T-cell (primary cell): ENCODE measurements at regions not wholly inside any gene's neighbourhood (a gene's known extent, or its start where the extent isn't known, plus 50 kb on each side); places are given as distances from the start of the nearest gene placed in this dataset.

ENCODE experiments used
- ATAC-seq, 4 experiments: fragments of 200-7000 bp in 3 of 4; fragments of 150-1000 bp in 1 of 4; cut with Tn5 transposase; replicated peaks in 1 of 4; 1 replicate in 3 of 4; 2 replicates in 1 of 4; pipeline ENCODE4 v1.10.0; 2021; ENCODE audit warnings: moderate library complexity in 3 of 4, mild to moderate bottlenecking in 2 of 4, moderate number of reproducible peaks in 1 of 4
- CTCF ChIA-PET, 2 donors: fragments of 300-600 bp; sonication (Branson Sonifier 250); formaldehyde crosslinking; loops; one replicate each; lab custom pipeline; 2022; ENCODE audit warnings: antibody characterized with exemption in 2 of 2; lab: Charles Lee
- POLR2A ChIA-PET, 2 donors: fragments of 300-600 bp; sonication (Branson Sonifier 250); formaldehyde crosslinking; loops; one replicate each; lab custom pipeline; 2022; ENCODE audit warnings: antibody characterized with exemption in 2 of 2; lab: Charles Lee
- DNase-seq, 35 experiments: peaks; one replicate each; pipeline versions ENCODE4 v3.0.0 to v3.0.0-alpha.2; 2013 to 2023
- H3K27ac ChIP-seq: one replicate; pipeline ENCODE4 v1.5.1; 2013; ENCODE audit warnings: low read length
- H3K27me3 ChIP-seq, 2 experiments: replicated peaks in 1 of 2; 1 replicate in 1 of 2; 2 replicates in 1 of 2; pipeline versions ENCODE4 v1.6.1 to v1.7.0; 2013; ENCODE audit warnings: low read length in 1 of 2, mixed read lengths in 1 of 2; ENCODE audit not compliant: control insufficient read depth in 2 of 2, insufficient read depth in 2 of 2; ENCODE audit errors: extremely low read depth in 1 of 2
- H3K36me3 ChIP-seq, 2 donors: 1 replicate in 1 of 2; 2 replicates in 1 of 2; pipeline versions ENCODE4 v1.6.1 to v1.7.0; 2013; ENCODE audit warnings: low read length in 1 of 2; ENCODE audit not compliant: control insufficient read depth in 2 of 2, insufficient read depth in 1 of 2; ENCODE audit errors: extremely low read depth in 1 of 2
- H3K4me1 ChIP-seq, 2 experiments: 1 replicate in 1 of 2; 2 replicates in 1 of 2; pipeline versions ENCODE4 v1.6.1 to v1.7.0; 2013; ENCODE audit warnings: low read length in 2 of 2, mixed read lengths in 1 of 2; ENCODE audit not compliant: insufficient read depth in 2 of 2, control insufficient read depth in 1 of 2; ENCODE audit errors: extremely low read depth in 1 of 2
- H3K4me3 ChIP-seq, 2 donors: 1 replicate in 1 of 2; 2 replicates in 1 of 2; pipeline versions ENCODE4 v1.5.1 to v1.7.0; 2013; ENCODE audit warnings: mild to moderate bottlenecking in 2 of 2, low read length in 1 of 2, moderate library complexity in 1 of 2; ENCODE audit not compliant: control insufficient read depth in 1 of 2; ENCODE audit errors: extremely low read depth in 1 of 2
- H3K9me3 ChIP-seq: 2 replicates; pipeline ENCODE4 v1.7.0; 2013
- H3K27ac Mint-ChIP-seq, 2 donors: one replicate each; pipeline ENCODE4 v1.8.0; 2020 to 2021; ENCODE audit warnings: mild to moderate bottlenecking in 2 of 2, mixed read lengths in 2 of 2
- H3K27me3 Mint-ChIP-seq, 2 donors: one replicate each; pipeline ENCODE4 v1.8.0; 2021 to 2022; ENCODE audit warnings: mixed read lengths in 2 of 2
- H3K36me3 Mint-ChIP-seq: one replicate; pipeline ENCODE4 v1.8.0; 2021; ENCODE audit warnings: mixed read lengths
- H3K4me1 Mint-ChIP-seq, 3 donors: one replicate each; pipeline ENCODE4 v1.8.0; 2020 to 2022; ENCODE audit warnings: mixed read lengths in 3 of 3, mild to moderate bottlenecking in 1 of 3
- H3K4me3 Mint-ChIP-seq, 3 donors: one replicate each; pipeline ENCODE4 v1.8.0; 2020 to 2022; ENCODE audit warnings: mild to moderate bottlenecking in 3 of 3, mixed read lengths in 3 of 3, moderate library complexity in 3 of 3
- H3K9me3 Mint-ChIP-seq, 3 donors: one replicate each; pipeline ENCODE4 v1.8.0; 2020 to 2022; ENCODE audit warnings: mixed read lengths in 3 of 3
- WGBS: methylation state at CpG from one replicate; pipeline ENCODE4 v1.1.5; 2013; ENCODE audit warnings: missing lambda C conversion rate; ENCODE audit not compliant: insufficient coverage; 5-methylcytosine and 5-hydroxymethylcytosine counted together

- H3K4me1 Mint-ChIP-seq = no peaks in the 10 kb centered on the region
- H3K36me3 Mint-ChIP-seq = no peaks in the 10 kb centered on the region
- no peak overlapping the region for H3K27ac Mint-ChIP-seq
- Histone ChIP-seq H3K27ac (no peak overlapping the region), H3K4me1 (no peaks in the 10 kb centered on the region), H3K27me3 (no peaks in the 10 kb centered on the region), H3K36me3 (no peaks in the 10 kb centered on the region), H3K4me3 (no peak overlapping the region), H3K9me3 (no peaks in the 10 kb centered on the region)
- DNase-seq (no peak), ATAC-seq (no peak)
- CTCF ChIA-PET = no interaction called here
- no peak overlapping the region for H3K4me3 Mint-ChIP-seq
- POLR2A ChIA-PET = no interaction called here
- no peaks in the 10 kb centered on the region for H3K27me3 Mint-ChIP-seq
- WGBS = 59% methylated on average over 4 of the region's 8 CpGs
- H3K9me3 Mint-ChIP-seq = peaks cover 3 to 15% (median 10%) of the 10 kb centered on the region in 3 donors
Observed at GRCh38 chr17:12398441-12399051, 267.1 kb upstream of the MYOCD start.

GRCh38 chr17:12402963-12403622 is 262.6 kb upstream of the MYOCD start:
- Histone ChIP-seq H3K4me1 (no peaks in the 10 kb centered on the region), H3K27ac (no peak overlapping the region), H3K4me3 (no peak overlapping the region), H3K27me3 (no peaks in the 10 kb centered on the region), H3K9me3 (no peaks in the 10 kb centered on the region), H3K36me3 (no peaks in the 10 kb centered on the region)
- CTCF ChIA-PET = no interaction called here
- no peak for DNase-seq
- Mint-ChIP-seq H3K27ac (no peak overlapping the region), H3K27me3 (no peaks in the 10 kb centered on the region), H3K9me3 (peaks cover 0 to 10% (median 6%) of the 10 kb centered on the region in 3 donors), H3K4me3 (no peak overlapping the region), H3K4me1 (no peaks in the 10 kb centered on the region), H3K36me3 (no peaks in the 10 kb centered on the region)
- ATAC-seq = no peak
- POLR2A ChIA-PET = no interaction called here
- WGBS = no CpG with 5 or more reads among the region's 5 CpGs

GRCh38 chr17:12403881-12404398 is 261.8 kb upstream of the MYOCD start:
- Histone ChIP-seq H3K27ac (no peak overlapping the region), H3K27me3 (no peaks in the 10 kb centered on the region), H3K4me3 (no peak overlapping the region), H3K4me1 (no peaks in the 10 kb centered on the region), H3K36me3 (no peaks in the 10 kb centered on the region), H3K9me3 (no peaks in the 10 kb centered on the region)
- DNase-seq (no peak), ATAC-seq (no peak)
- H3K4me3 Mint-ChIP-seq = no peak overlapping the region
- H3K27ac Mint-ChIP-seq = no peak overlapping the region
- H3K9me3 Mint-ChIP-seq = peaks cover 0 to 10% (median 0%) of the 10 kb centered on the region in 3 donors
- ChIA-PET CTCF (no interaction called here), POLR2A (no interaction called here)
- no peaks in the 10 kb centered on the region for H3K36me3 Mint-ChIP-seq
- 100% methylated on average over 1 of the region's 5 CpGs for WGBS
- no peaks in the 10 kb centered on the region for H3K4me1 Mint-ChIP-seq
- no peaks in the 10 kb centered on the region for H3K27me3 Mint-ChIP-seq

- Mint-ChIP-seq H3K4me3 (no peak overlapping the region), H3K9me3 (peaks cover 0 to 10% (median 6%) of the 10 kb centered on the region in 3 donors), H3K4me1 (no peaks in the 10 kb centered on the region), H3K27me3 (no peaks in the 10 kb centered on the region), H3K36me3 (no peaks in the 10 kb centered on the region), H3K27ac (no peak overlapping the region)
- H3K27ac ChIP-seq = no peak overlapping the region
- POLR2A ChIA-PET = no interaction called here
- no peaks in the 10 kb centered on the region for H3K36me3 ChIP-seq
- WGBS = 45% methylated on average over 4 of the region's 5 CpGs
- H3K4me1 ChIP-seq = no peaks in the 10 kb centered on the region
- H3K27me3 ChIP-seq = no peaks in the 10 kb centered on the region
- ATAC-seq (no peak), DNase-seq (no peak)
- CTCF ChIA-PET = no interaction called here
- no peak overlapping the region for H3K4me3 ChIP-seq
- no peaks in the 10 kb centered on the region for H3K9me3 ChIP-seq
Observed at GRCh38 chr17:12406623-12407215, 259.0 kb upstream of the MYOCD start.

GRCh38 chr17:12407495-12408252 is 258.0 kb upstream of the MYOCD start:
- H3K9me3 ChIP-seq = no peaks in the 10 kb centered on the region
- H3K4me1 ChIP-seq = no peaks in the 10 kb centered on the region
- POLR2A ChIA-PET = no interaction called here
- H3K4me3 ChIP-seq = no peak overlapping the region
- H3K9me3 Mint-ChIP-seq = peaks cover 0 to 10% (median 6%) of the 10 kb centered on the region in 3 donors
- no peaks in the 10 kb centered on the region for H3K27me3 Mint-ChIP-seq
- no peak overlapping the region for H3K27ac ChIP-seq
- no peaks in the 10 kb centered on the region for H3K36me3 Mint-ChIP-seq
- H3K27me3 ChIP-seq = no peaks in the 10 kb centered on the region
- WGBS = 85% methylated on average over 3 of the region's 5 CpGs
- H3K4me1 Mint-ChIP-seq = no peaks in the 10 kb centered on the region
- H3K27ac Mint-ChIP-seq = no peak overlapping the region
- no peak for ATAC-seq
- CTCF ChIA-PET = no interaction called here
- no peak overlapping the region for H3K4me3 Mint-ChIP-seq
- H3K36me3 ChIP-seq = no peaks in the 10 kb centered on the region
- no peak for DNase-seq

- no peaks in the 10 kb centered on the region for H3K4me1 ChIP-seq
- H3K9me3 ChIP-seq = no peaks in the 10 kb centered on the region
- Mint-ChIP-seq H3K4me1 (no peaks in the 10 kb centered on the region), H3K27ac (no peak overlapping the region), H3K36me3 (no peaks in the 10 kb centered on the region), H3K4me3 (no peak overlapping the region), H3K9me3 (peaks cover 3 to 10% (median 6%) of the 10 kb centered on the region in 3 donors), H3K27me3 (no peaks in the 10 kb centered on the region)
- POLR2A ChIA-PET = no interaction called here
- ATAC-seq (no peak), DNase-seq (no peak)
- H3K36me3 ChIP-seq = no peaks in the 10 kb centered on the region
- no peaks in the 10 kb centered on the region for H3K27me3 ChIP-seq
- H3K27ac ChIP-seq = no peak overlapping the region
- no peak overlapping the region for H3K4me3 ChIP-seq
- CTCF ChIA-PET = no interaction called here
- 86% methylated on average over 1 of the region's 3 CpGs for WGBS
Observed at GRCh38 chr17:12409082-12409481, 256.6 kb upstream of the MYOCD start.
